AG04449 (cell line): ENCODE measurements at regions not wholly inside any gene's neighbourhood (a gene's known extent, or its start where the extent isn't known, plus 50 kb on each side); places are given as distances from the start of the nearest gene placed in this dataset.

Experiments used
- CTCF ChIA-PET: fragments of 350-600 bp; formaldehyde crosslinking; extraction: SDS; loops from one replicate; lab custom pipeline; 2021; ENCODE audit warnings: antibody characterized with exemption; lab: Yijun Ruan, JAX
- POLR2A ChIA-PET: fragments of 400-600, 350-600 bp; formaldehyde crosslinking; extraction: SDS; loops from one replicate; lab custom pipeline; 2020; ENCODE audit warnings: antibody characterized with exemption, inconsistent platforms; lab: Yijun Ruan, JAX
- DNase-seq: peaks from one replicate; pipeline ENCODE4 v3.0.0-alpha.2; 2010; ENCODE audit warnings: low read depth, low spot score
- H3K4me3 ChIP-seq: 2 replicates; pipeline ENCODE4 v1.5.1; 2011; ENCODE audit warnings: low read depth, mild to moderate bottlenecking, control low read depth, low read length
- TF ChIP-seq, protein P1 (sequence below): IDR thresholded peaks from one replicate; pipeline ENCODE4 v1.5.1; 2011; ENCODE audit warnings: mild to moderate bottlenecking, moderate library complexity, low read length, control low read depth, inconsistent platforms; ENCODE audit not compliant: insufficient read depth; ENCODE audit errors: missing control alignments

DNA sequence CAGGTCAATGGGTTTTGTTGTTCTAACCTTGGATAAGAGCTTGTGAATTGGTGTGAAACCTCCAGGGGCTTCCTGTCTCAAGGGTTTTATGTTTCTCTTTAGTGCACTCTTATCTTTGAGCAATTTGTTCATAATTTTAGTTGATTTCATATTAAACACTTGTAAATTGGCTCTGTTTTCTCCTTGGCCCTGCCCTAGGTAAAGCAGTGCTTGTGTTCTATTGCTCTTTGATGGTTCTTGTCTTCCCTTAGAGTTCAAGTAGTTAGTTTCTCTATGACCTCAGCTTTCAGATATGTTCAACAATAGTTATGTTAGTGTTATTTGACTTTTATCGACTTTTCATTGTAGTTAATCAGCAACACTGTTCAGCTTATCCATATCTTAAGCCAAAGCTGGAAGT lies 566.4 kb upstream of the POT1 start:
- ChIA-PET CTCF (no interaction called here), POLR2A (no interaction called here)
- H3K4me3 ChIP-seq: no peak overlapping the region
- TF ChIP-seq, protein P1, sequence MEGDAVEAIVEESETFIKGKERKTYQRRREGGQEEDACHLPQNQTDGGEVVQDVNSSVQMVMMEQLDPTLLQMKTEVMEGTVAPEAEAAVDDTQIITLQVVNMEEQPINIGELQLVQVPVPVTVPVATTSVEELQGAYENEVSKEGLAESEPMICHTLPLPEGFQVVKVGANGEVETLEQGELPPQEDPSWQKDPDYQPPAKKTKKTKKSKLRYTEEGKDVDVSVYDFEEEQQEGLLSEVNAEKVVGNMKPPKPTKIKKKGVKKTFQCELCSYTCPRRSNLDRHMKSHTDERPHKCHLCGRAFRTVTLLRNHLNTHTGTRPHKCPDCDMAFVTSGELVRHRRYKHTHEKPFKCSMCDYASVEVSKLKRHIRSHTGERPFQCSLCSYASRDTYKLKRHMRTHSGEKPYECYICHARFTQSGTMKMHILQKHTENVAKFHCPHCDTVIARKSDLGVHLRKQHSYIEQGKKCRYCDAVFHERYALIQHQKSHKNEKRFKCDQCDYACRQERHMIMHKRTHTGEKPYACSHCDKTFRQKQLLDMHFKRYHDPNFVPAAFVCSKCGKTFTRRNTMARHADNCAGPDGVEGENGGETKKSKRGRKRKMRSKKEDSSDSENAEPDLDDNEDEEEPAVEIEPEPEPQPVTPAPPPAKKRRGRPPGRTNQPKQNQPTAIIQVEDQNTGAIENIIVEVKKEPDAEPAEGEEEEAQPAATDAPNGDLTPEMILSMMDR: no peak
- no peak for DNase-seq

DNA sequence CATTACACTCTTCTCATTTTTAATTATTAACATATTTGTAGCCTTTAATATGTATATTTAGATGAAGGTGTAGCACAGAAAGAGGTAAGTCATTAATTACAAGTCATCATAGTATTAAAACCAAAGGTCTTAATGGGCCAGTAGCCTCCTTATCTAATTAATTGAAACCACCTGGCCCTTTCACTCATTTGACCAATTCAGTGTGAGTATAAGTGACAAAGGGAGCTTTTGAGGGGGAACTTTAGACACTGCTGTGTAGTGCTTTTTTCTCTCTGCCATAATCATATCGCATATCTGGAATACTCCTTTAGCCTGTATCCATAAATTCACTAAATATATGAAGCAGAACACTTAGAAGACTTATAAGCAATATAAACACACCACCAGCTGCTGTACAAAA lies 562.9 kb upstream of the POT1 start:
- TF ChIP-seq, protein P1: no peak
- ChIA-PET POLR2A (no interaction called here), CTCF (no interaction called here)
- no peak overlapping the region for H3K4me3 ChIP-seq
- DNase-seq: no peak

DNA sequence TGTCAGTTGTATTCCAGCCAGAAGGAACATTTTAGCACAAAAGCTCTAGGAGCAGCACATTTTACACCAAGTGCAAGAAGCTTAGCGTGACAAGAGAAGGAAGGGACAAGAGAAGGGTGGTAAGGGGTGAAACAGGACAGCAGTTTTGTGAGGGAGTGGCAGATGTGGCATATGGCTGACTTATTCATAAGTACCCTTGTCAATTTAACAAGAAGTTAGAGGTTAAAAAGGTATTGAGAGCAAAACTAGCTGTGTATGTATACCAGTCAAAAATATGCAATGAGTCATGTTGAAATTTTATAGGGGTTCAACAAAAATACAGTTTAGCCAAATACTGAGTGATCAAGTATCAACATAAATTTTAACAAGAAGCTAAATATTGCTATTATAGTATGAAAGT lies 561.5 kb upstream of the POT1 start:
- ChIA-PET CTCF (no interaction called here), POLR2A (no interaction called here)
- TF ChIP-seq, protein P1: no peak

DNA sequence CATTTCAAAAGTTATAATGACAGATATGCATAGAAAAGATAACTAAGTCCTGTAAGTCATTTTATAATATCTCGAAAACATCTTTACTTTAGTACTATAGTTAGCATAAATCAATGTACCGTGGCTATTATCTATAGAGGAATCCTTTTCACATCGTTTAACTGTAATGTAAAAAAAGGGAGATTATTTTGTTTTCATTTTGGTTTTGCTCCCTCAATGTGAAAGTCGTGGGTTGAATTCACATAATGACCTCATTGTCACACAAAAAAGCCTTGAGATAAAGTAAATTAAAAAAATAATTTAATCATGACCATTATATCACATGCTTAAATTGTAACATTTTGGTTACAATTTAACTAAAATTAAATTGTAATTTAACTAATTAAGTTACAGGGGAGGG lies 560.5 kb upstream of the POT1 start:
- POLR2A ChIA-PET: no interaction called here
- no peak for DNase-seq
- TF ChIP-seq, protein P1: no peak
- no peak overlapping the region for H3K4me3 ChIP-seq
- CTCF ChIA-PET: no interaction called here

More for the DNA sequence above, 561.5 kb upstream of the POT1 start:
- no peak for DNase-seq
- no peak overlapping the region for H3K4me3 ChIP-seq

DNA sequence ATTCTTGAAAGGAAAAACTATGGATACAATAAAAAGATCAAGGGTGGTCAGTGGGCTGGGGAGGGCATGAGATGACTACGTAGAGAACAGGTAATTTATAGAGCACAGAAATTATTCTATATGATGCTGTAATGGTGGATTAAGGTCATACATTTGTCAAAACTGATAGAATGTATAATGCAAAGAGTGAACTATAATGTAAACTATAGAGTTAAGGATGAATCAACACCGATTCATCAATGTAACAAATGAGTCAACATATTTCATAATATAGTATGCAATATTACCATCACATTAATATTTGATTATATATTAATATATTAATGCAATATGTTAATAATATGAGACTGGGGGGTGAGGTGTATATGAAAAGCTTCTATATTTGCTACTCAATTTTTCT lies 555.6 kb upstream of the POT1 start:
- POLR2A ChIA-PET: no interaction called here
- TF ChIP-seq, protein P1: no peak
- CTCF ChIA-PET: no interaction called here
- H3K4me3 ChIP-seq: no peak overlapping the region
- DNase-seq: no peak

DNA sequence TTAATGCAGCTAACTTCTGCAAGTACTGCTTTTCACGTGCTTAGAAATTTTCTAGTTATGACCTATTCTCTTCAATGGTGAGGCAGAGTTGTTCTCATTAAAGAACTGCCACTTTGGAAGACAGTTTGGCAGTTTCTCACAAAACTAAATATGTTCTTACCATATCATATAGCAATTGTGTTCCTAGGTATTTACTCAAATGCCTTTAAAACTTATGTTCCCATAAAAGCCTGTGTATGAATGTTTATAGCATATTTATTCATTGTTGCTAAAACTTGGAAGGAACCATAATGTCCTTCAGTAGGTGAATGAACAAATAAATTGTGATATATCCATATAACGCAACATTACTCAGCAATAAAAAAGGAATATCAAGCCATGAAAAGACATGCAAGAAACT lies 555.1 kb upstream of the POT1 start:
- POLR2A ChIA-PET: no interaction called here
- no peak for DNase-seq
- CTCF ChIA-PET: no interaction called here
- no peak overlapping the region for H3K4me3 ChIP-seq
- TF ChIP-seq, protein P1: no peak
